Glomerular visceral epithelial cell (primary cell): ENCODE measurements at regions not wholly inside any gene's neighbourhood (a gene's known extent, or its start where the extent isn't known, plus 50 kb on each side); places are given as distances from the start of the nearest gene placed in this dataset.

Experiments used
- DNase-seq: peaks from one replicate; pipeline ENCODE4 v3.0.0-alpha.2; 2016; ENCODE audit errors: extremely low spot score

GRCh38 chr2:153005071-153005730 lies 286.8 kb downstream of the ARL6IP6 start:
- DNase-seq, result no peak

GRCh38 chr2:153004627-153005026 lies 286.2 kb downstream of the ARL6IP6 start:
- no peak for DNase-seq

DNA sequence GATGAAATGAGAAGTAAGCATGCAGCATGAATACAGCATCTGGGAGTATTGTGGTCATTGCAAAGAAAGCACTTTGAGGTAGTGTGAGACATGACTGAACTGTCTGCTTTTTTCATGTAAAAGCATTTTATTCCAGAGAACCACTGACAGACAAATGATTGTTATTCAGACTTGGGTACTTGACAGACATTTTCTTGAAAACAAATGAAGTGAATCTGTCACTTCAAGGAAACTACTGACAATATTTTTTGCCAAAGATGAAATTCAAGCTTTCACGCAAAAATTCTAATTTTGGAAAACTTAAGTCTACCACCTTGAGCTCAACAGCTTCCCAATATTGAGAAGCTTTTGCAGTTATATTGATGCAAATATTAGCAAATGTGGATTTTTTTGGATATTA lies 255.7 kb downstream of the ARL6IP6 start:
- DNase-seq, result no peak

- DNase-seq, result no peak
These were observed 253.3 kb downstream of the ARL6IP6 start for GRCh38 chr2:152971685-152972084.

- DNase-seq, result no peak
These were observed 244.0 kb downstream of the ARL6IP6 start for GRCh38 chr2:152962446-152962845.

GRCh38 chr2:152961351-152961750 lies 242.9 kb downstream of the ARL6IP6 start:
- DNase-seq, result no peak

DNA sequence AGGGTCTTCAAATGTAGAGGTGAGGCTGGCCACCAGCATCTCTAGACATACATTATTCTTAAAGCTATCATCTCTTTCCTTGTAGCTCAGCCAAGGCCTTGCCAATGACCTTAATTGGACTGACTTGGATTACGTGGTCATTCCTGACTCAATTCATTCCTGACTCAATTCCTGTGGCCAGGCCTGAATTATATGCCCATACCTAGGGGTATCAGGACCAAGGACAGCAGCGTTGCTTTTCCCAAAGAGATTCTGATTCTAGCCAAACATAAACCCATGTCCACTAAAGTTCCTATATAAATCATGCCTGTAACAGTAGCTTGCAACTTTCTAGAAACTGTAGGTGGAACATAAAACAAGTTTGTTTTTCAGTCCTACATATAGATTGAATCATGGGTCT lies 231.7 kb downstream of the ARL6IP6 start:
- DNase-seq, result no peak

DNA sequence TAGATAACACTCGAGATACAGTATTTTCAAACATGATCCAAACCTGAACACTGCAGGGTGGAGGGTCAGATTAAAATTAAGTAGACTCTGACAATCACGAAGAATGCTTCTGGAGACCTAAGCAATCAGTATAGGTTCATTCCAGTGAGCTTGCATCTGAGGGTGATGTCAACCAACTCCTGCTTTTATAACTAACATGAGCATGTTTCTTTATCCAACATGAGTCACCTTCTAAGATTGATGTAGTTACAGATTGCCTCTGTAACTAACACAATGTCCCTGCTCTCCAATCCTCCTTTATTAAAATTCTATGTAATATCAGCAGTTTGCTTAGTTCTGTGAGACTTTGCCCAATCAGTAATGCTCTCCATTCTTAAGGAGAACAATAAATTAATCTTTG lies 225.7 kb downstream of the ARL6IP6 start:
- no peak for DNase-seq

- no peak for DNase-seq
These were observed 224.6 kb downstream of the ARL6IP6 start for GRCh38 chr2:152942940-152943440.

GRCh38 chr2:152930501-152930900 lies 212.1 kb downstream of the ARL6IP6 start:
- DNase-seq, result no peak

DNA sequence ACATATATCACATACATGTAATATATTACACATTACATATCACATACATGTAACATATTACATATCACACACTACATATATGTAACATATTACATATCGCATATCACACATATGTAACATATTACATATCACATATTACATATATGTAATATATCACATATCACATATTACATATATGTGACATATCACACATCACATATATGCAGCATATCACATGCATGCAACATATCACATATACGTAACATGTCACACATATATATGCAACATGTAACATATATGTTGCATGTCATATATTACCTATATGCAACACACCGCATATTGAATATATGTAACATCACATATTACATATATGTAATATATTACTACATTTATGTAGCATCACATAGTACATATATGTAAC lies 211.2 kb downstream of the ARL6IP6 start:
- no peak for DNase-seq

DNA sequence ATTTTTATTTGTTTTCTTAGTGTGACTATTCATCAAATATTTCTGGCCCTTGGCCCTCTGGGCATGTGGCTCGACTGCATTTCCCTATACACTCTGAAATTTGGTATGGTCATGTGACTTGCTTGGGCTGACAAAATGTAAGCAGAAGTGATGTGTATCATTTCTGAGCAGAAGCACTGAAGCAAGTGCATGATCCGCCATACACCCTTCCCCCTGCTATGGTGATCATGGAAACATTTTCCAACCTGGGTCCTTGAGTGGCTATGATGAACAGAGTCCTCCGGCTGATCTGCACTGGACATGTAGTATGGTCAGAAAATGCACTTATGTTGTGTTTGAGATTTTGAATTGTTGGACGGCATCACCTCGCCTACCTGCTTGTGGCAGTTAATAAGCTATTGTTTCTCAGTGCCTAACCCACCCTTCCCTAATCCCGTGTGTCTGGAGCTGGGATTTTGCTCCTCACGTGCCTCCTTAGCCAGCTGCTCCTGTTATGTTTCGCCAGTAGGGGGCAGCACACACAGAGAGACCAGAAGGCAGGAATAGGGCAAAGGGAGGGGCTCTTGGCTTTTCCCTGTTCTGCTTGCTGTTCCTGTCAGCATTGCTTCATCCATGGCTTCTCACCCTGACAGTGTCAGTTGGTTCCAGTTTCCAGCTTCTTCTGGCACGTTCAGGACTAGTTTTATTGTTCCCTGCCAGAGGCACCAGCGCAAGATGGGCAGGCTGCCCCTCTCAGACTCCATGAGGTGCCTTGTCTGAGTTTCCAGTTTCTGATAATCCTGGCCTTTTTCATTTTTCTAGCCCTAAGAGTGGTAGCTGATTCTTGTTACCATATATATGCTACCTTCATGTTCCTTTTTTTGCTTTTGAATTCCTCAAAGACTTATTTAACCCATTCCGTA lies 207.4 kb downstream of the ARL6IP6 start:
- peak; percentile 65 for DNase-seq

GRCh38 chr2:152924722-152925121 lies 206.3 kb downstream of the ARL6IP6 start:
- no peak for DNase-seq

- DNase-seq, result no peak
These were observed 205.8 kb downstream of the ARL6IP6 start for GRCh38 chr2:152924219-152924618.

- DNase-seq, result peak; percentile 7
These were observed 202.4 kb downstream of the ARL6IP6 start for GRCh38 chr2:152920846-152921245.

- no peak for DNase-seq
These were observed 192.6 kb downstream of the ARL6IP6 start for GRCh38 chr2:152910970-152911369.

DNA sequence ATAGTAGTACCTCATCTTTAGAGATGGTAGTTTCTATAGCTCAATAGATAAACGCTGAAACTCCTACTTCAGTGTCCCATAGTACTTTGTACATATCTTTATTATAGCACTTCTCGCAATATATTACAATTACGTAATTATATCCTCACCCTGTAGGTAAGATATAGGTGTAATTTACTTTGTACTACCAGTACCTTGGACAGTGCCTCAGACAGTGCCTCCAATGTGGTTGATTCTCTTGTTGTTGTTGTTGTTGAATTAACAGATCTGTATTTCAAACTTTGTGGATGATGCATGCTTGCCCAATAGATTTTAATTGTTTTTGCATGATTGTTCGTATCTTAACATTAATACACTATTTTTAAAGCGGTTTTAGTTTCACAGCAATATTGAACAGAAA lies 188.6 kb downstream of the ARL6IP6 start:
- DNase-seq, result no peak

GRCh38 chr2:152894051-152894450 lies 175.6 kb downstream of the ARL6IP6 start:
- no peak for DNase-seq

DNA sequence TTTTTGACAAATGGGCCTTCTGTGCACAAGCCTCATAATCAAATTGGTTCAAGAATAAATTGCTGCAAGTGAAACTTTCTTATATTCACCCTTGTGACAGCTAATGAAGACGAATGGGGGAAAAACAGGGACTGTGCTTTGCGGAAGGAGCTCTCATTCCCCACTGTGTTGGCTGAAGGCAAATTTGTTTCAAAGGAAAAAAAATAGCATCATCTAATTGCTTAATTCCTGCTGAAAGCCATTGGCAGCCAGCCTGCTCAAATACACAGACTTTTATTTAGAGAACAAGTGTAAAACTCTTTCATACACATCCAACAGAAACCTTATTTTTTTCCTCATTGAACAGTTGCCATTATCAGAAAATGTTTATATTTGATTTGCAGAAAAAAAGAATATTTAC lies 172.3 kb downstream of the ARL6IP6 start:
- DNase-seq, result no peak

DNA sequence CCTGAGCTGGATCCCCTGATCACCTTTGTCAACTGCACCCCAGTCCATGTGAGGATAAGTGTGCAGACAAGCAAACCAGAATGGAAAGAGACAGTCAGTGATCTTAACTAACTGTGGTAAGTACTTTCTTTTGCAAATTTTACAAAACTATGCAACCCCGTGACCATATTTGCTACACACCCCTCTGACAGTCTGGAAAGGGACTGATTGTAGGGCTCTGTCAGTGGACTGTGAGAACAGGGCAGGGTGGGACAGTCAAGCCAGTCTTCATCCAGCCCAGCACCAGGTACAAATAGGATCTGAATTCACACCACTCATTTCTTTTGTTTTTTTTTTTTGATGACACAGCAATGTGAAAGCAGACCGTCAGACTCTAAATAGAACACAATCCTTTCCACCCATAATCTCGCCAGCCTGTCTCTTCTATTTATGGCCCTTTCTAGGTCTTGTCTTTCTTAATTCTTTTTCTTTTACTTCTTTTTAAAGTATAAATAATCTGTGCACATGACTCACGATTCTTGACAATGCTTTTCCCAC lies 165.6 kb downstream of the ARL6IP6 start:
- DNase-seq, result no peak

- no peak for DNase-seq
These were observed 163.1 kb downstream of the ARL6IP6 start for GRCh38 chr2:152881527-152881926.

DNA sequence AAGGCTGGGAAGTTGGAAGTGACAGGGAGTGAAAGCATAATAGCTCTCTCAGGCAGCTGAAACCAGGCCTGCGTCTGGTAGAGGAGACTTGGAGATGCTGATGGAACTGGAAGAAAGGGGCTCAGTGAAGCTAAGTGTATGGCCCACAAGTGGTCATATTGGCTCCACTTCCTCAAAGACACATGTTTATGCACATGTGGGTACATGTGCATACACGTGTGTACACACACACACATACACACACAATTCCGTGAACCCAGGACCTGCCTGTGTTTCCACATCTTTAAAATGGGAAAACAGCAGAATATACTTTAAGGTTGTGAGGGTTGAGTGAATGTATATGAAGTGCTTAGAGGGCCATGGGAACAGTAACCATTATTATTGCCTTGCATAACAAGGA lies 160.9 kb downstream of the ARL6IP6 start:
- DNase-seq, result no peak
